H9 (cell line): ENCODE measurements at regions not wholly inside any gene's neighbourhood (a gene's known extent, or its start where the extent isn't known, plus 50 kb on each side); places are given as distances from the start of the nearest gene placed in this dataset.

Source experiments
- DNase-seq: peaks from one replicate; pipeline ENCODE4 v3.0.0-alpha.2; 2017
- H2AFZ ChIP-seq: one replicate; pipeline ENCODE4 v1.6.1; 2013; ENCODE audit warnings: mild to moderate bottlenecking, low read length, control low read depth, moderate library complexity
- H2AK5ac ChIP-seq: 2 replicates; pipeline ENCODE4 v1.6.1; 2013; ENCODE audit warnings: low read length, control low read depth, mixed read lengths; ENCODE audit not compliant: insufficient read length
- H2BK120ac ChIP-seq: one replicate; pipeline ENCODE4 v1.6.1; 2013; ENCODE audit warnings: low read depth, mild to moderate bottlenecking, low read length, control low read depth, inconsistent platforms; ENCODE audit not compliant: poor library complexity, severe bottlenecking
- H2BK12ac ChIP-seq: 2 replicates; pipeline ENCODE4 v1.6.1; 2013; ENCODE audit warnings: low read length, control low read depth, mixed read lengths, low read depth; ENCODE audit not compliant: insufficient read length
- H2BK15ac ChIP-seq: 2 replicates; pipeline ENCODE4 v1.6.1; 2013; ENCODE audit warnings: low read depth, low read length, control low read depth
- H2BK20ac ChIP-seq: one replicate; pipeline ENCODE4 v1.6.1; 2013; ENCODE audit warnings: low read depth, mild to moderate bottlenecking, low read length, control low read depth, inconsistent platforms; ENCODE audit not compliant: poor library complexity, severe bottlenecking
- H2BK5ac ChIP-seq: 2 replicates; pipeline ENCODE4 v1.6.1; 2013; ENCODE audit warnings: low read length, control low read depth, mixed read lengths; ENCODE audit not compliant: insufficient read length
- H3K14ac ChIP-seq: 2 replicates; pipeline ENCODE4 v1.6.1; 2013; ENCODE audit warnings: low read length, control low read depth; ENCODE audit not compliant: insufficient read depth
- H3K18ac ChIP-seq: 2 replicates; pipeline ENCODE4 v1.6.1; 2013; ENCODE audit warnings: low read depth, mild to moderate bottlenecking, mixed read lengths, low read length, control low read depth; ENCODE audit not compliant: insufficient read length
- H3K23ac ChIP-seq: 2 replicates; pipeline ENCODE4 v1.6.1; 2013; ENCODE audit warnings: low read length, control low read depth, mixed read lengths, low read depth; ENCODE audit not compliant: insufficient read length
- H3K23me2 ChIP-seq: 2 replicates; pipeline ENCODE4 v1.6.1; 2013; ENCODE audit warnings: low read depth, mild to moderate bottlenecking, mixed read lengths, low read length, control low read depth; ENCODE audit not compliant: insufficient read length, poor library complexity, severe bottlenecking
- H3K27ac ChIP-seq: 2 replicates; pipeline ENCODE4 v1.5.1; 2013; ENCODE audit warnings: low read length, control low read depth, mixed read lengths, low read depth; ENCODE audit not compliant: insufficient read length
- H3K27me3 ChIP-seq: 2 replicates; pipeline ENCODE4 v1.6.1; 2013; ENCODE audit warnings: low read length, control low read depth, inconsistent platforms; ENCODE audit not compliant: insufficient read depth
- H3K4ac ChIP-seq: 2 replicates; pipeline ENCODE4 v1.6.1; 2013; ENCODE audit warnings: low read depth, mild to moderate bottlenecking, control low read depth, inconsistent platforms, low read length, moderate library complexity
- H3K4me1 ChIP-seq: 2 replicates; pipeline ENCODE4 v1.6.1; 2013; ENCODE audit warnings: low read length, control low read depth, inconsistent platforms; ENCODE audit not compliant: insufficient read depth
- H3K4me2 ChIP-seq: 2 replicates; pipeline ENCODE4 v1.6.1; 2013; ENCODE audit warnings: low read length, control low read depth, mixed read lengths; ENCODE audit not compliant: insufficient read length, insufficient read depth
- H3K56ac ChIP-seq: 2 replicates; pipeline ENCODE4 v1.6.1; 2013; ENCODE audit warnings: low read depth, mild to moderate bottlenecking, mixed read lengths, low read length, control low read depth; ENCODE audit not compliant: insufficient read length
- H3K79me1 ChIP-seq: 2 replicates; pipeline ENCODE4 v1.6.1; 2013; ENCODE audit warnings: low read depth, mild to moderate bottlenecking, moderate library complexity, low read length, control low read depth, inconsistent platforms; ENCODE audit not compliant: insufficient read depth, poor library complexity, severe bottlenecking
- H3K79me2 ChIP-seq: 2 replicates; pipeline ENCODE4 v1.6.1; 2013; ENCODE audit warnings: low read length, control low read depth, inconsistent platforms; ENCODE audit not compliant: insufficient read depth
- H3K9ac ChIP-seq: 2 replicates; pipeline ENCODE4 v1.6.1; 2013; ENCODE audit warnings: low read length, control low read depth, mixed read lengths; ENCODE audit not compliant: insufficient read length; ENCODE audit errors: extremely low read depth
- H3K9me3 ChIP-seq: one replicate; pipeline ENCODE4 v1.6.1; 2013; ENCODE audit warnings: low read depth, low read length, inconsistent platforms; ENCODE audit not compliant: control insufficient read depth
- H3T11ph ChIP-seq: one replicate; pipeline ENCODE4 v1.6.1; 2013; ENCODE audit warnings: mild to moderate bottlenecking, low read length, control low read depth, inconsistent platforms
- H4K20me1 ChIP-seq: one replicate; pipeline ENCODE4 v1.6.1; 2013; ENCODE audit not compliant: control insufficient read depth, insufficient read length, insufficient read depth
- H4K5ac ChIP-seq: 2 replicates; pipeline ENCODE4 v1.6.1; 2013; ENCODE audit warnings: low read depth, mild to moderate bottlenecking, mixed read lengths, low read length, control low read depth; ENCODE audit not compliant: insufficient read length
- H4K8ac ChIP-seq: replicated peaks from 2 replicates; pipeline ENCODE4 v1.6.1; 2013; ENCODE audit warnings: low read length, control low read depth, mixed read lengths, low read depth; ENCODE audit not compliant: insufficient read length
- H4K91ac ChIP-seq: 2 replicates; pipeline ENCODE4 v1.6.1; 2013; ENCODE audit warnings: low read depth, mild to moderate bottlenecking, moderate library complexity, mixed read lengths, low read length, control low read depth; ENCODE audit not compliant: insufficient read length
- H3K27ac Mint-ChIP-seq, 3 experiments: 2 replicates in 2 of 3; 3 replicates in 1 of 3; pipeline ENCODE4 v1.8.0; 2020 to 2021; ENCODE audit warnings: mixed read lengths in 3 of 3, mild to moderate bottlenecking in 1 of 3, moderate library complexity in 1 of 3
- H3K27me3 Mint-ChIP-seq: 2 replicates; pipeline ENCODE4 v1.8.0; 2021; ENCODE audit warnings: low read depth, mild to moderate bottlenecking, moderate library complexity, mixed read lengths
- H3K36me3 Mint-ChIP-seq, 3 experiments: 2 replicates in 2 of 3; 3 replicates in 1 of 3; pipeline ENCODE4 v1.8.0; 2020 to 2021; ENCODE audit warnings: low read depth in 3 of 3, mixed read lengths in 3 of 3; ENCODE audit not compliant: insufficient read depth in 1 of 3
- H3K4me1 Mint-ChIP-seq, 2 experiments: 2 replicates each; pipeline ENCODE4 v1.8.0; 2020; ENCODE audit warnings: mixed read lengths in 2 of 2
- H3K4me3 Mint-ChIP-seq, 2 experiments: 2 replicates in 1 of 2; 3 replicates in 1 of 2; pipeline ENCODE4 v1.8.0; 2020 to 2021; ENCODE audit warnings: mild to moderate bottlenecking in 2 of 2, mixed read lengths in 2 of 2, moderate library complexity in 1 of 2
- H3K9me3 Mint-ChIP-seq, 2 experiments: 2 replicates in 1 of 2; 3 replicates in 1 of 2; pipeline ENCODE4 v1.8.0; 2020; ENCODE audit warnings: mild to moderate bottlenecking in 2 of 2, mixed read lengths in 2 of 2, moderate library complexity in 1 of 2
- CTCF ChIP-seq: fragments of 200-600 bp; sonication (generic); conservative IDR thresholded peaks from 3 replicates; pipeline ENCODE4 v1.8.0; 2021; ENCODE audit warnings: antibody characterized with exemption, mild to moderate bottlenecking
- WGBS: extraction: QIAGEN DNeasy Blood & Tissue Kit; methylation state at CpG from one replicate; pipeline ENCODE4 v1.1.7; 2013; ENCODE audit warnings: missing lambda C conversion rate, low lambda C conversion rate, mixed read lengths; ENCODE audit not compliant: insufficient read length; ENCODE audit errors: extremely low coverage; 5-methylcytosine and 5-hydroxymethylcytosine counted together

- Mint-ChIP-seq H3K27ac (no peak overlapping the region), H3K9me3 (peaks cover 0 to 3% of the 10 kb centered on the region in 2 experiments; a peak in 1 of 5 replicates), H3K4me1 (no peaks in the 10 kb centered on the region), H3K4me3 (no peak overlapping the region), H3K27me3 (peaks cover 7% of the 10 kb centered on the region), H3K36me3 (peaks cover 0 to 2% (median 0%) of the 10 kb centered on the region in 3 experiments; a peak in 3 of 7 replicates)
- Histone ChIP-seq H3K18ac (no peak overlapping the region), H3K9me3 (no peaks in the 10 kb centered on the region), H3K79me2 (no peaks in the 10 kb centered on the region), H4K91ac (no peak overlapping the region), H2BK5ac (no peak overlapping the region), H3K4me1 (no peaks in the 10 kb centered on the region), H2AK5ac (no peak overlapping the region), H3K14ac (no peak overlapping the region), H3K4ac (no peak overlapping the region), H3K23me2 (no peaks in the 10 kb centered on the region), H2AFZ (no peak overlapping the region), H3K27me3 (no peaks in the 10 kb centered on the region), H4K8ac (no peak overlapping the region), H2BK15ac (no peak overlapping the region), H4K5ac (no peak overlapping the region), H3K27ac (no peak overlapping the region), H3K56ac (no peak overlapping the region), H4K20me1 (no peaks in the 10 kb centered on the region), H3K23ac (no peak overlapping the region), H3K4me2 (no peak overlapping the region), H2BK120ac (no peak overlapping the region), H3K79me1 (no peaks in the 10 kb centered on the region), H2BK12ac (no peak overlapping the region), H2BK20ac (no peak overlapping the region), H3K9ac (no peak overlapping the region), H3T11ph (no peak overlapping the region)
- WGBS = no CpG with 5 or more reads among the region's 2 CpGs
- TF ChIP-seq CTCF = no peak
- DNase-seq = no peak
Measured at GRCh38 chr2:12037301-12037700, 290.9 kb downstream of the LPIN1 start.
